ENCODE measurements at regions not wholly inside any gene's neighbourhood (a gene's known extent, or its start where the extent isn't known, plus 50 kb on each side); places are given as distances from the start of the nearest gene placed in this dataset.

- TF ChIP-seq ATF2 (IDR thresholded peaks at IDR 0.05; ENCODE audit: low read length): no peak
- TF ChIP-seq CTCF (IDR thresholded peaks at IDR 0.05; ENCODE audit: control extremely low read depth in 1 of 3, insufficient read depth in 1 of 3, low read depth in 1 of 3, low read length in 3 of 3): no peak
- no peak for TF ChIP-seq KDM1A (IDR thresholded peaks at IDR 0.05; ENCODE audit: borderline replicate concordance, low read length)
- TF ChIP-seq RNF2 (IDR thresholded peaks at IDR 0.05; ENCODE audit: borderline replicate concordance, low read depth, low read length, missing control alignments, poor library complexity, severe bottlenecking): no peak
- TF ChIP-seq EZH2 (IDR thresholded peaks at IDR 0.05; ENCODE audit: low read depth, low read length, severe bottlenecking): no peak
- TF ChIP-seq CBX8 (IDR thresholded peaks at IDR 0.05; ENCODE audit: borderline replicate concordance, low read depth, low read length): no peak
- TF ChIP-seq SRF (IDR thresholded peaks at IDR 0.05; ENCODE audit: low read depth, low read length): no peak
Observed at GRCh38 chr7:68828575-68828974, 769.7 kb upstream of the AUTS2 start (continued).

All from H1 (cell line).